Upper lobe of right lung (tissue), 1 donor: ENCODE measurements at regions not wholly inside any gene's neighbourhood (a gene's known extent, or its start where the extent isn't known, plus 50 kb on each side); places are given as distances from the start of the nearest gene placed in this dataset.

Experiments used
- ATAC-seq: fragments of 200-7000 bp; cut with Tn5 transposase; one replicate; pipeline ENCODE4 v1.9.1; 2020; ENCODE audit warnings: mild to moderate bottlenecking, moderate library complexity
- DNase-seq: peaks from one replicate; pipeline ENCODE4 v3.0.0-alpha.2; 2020
- H3K27ac ChIP-seq: fragments of 200-600 bp; one replicate; pipeline ENCODE4 v1.8.0; 2022
- H3K27me3 ChIP-seq: fragments of 200-600 bp; one replicate; pipeline ENCODE4 v1.8.0; 2022; ENCODE audit warnings: mild to moderate bottlenecking
- H3K36me3 ChIP-seq: fragments of 200-600 bp; one replicate; pipeline ENCODE4 v1.8.0; 2022
- H3K4me1 ChIP-seq: fragments of 200-600 bp; one replicate; pipeline ENCODE4 v1.8.0; 2022
- H3K4me3 ChIP-seq: fragments of 200-600 bp; one replicate; pipeline ENCODE4 v1.8.0; 2022; ENCODE audit warnings: mild to moderate bottlenecking
- H3K9me3 ChIP-seq: fragments of 200-600 bp; one replicate; pipeline ENCODE4 v1.8.0; 2022
- intact Hi-C: fragments of 100-400 bp; cut with DNase I; formaldehyde crosslinking; loops from one replicate; pipeline ENCODE4 v1.11.0; 2022
- TF ChIP-seq, protein P1 (sequence below): fragments of 200-600 bp; IDR thresholded peaks from one replicate; pipeline ENCODE4 v1.8.0; 2022; ENCODE audit warnings: antibody characterized with exemption
- donor health status: DM: no; HTN: yes; CAD: no; lungs with severe emphysema.

DNA sequence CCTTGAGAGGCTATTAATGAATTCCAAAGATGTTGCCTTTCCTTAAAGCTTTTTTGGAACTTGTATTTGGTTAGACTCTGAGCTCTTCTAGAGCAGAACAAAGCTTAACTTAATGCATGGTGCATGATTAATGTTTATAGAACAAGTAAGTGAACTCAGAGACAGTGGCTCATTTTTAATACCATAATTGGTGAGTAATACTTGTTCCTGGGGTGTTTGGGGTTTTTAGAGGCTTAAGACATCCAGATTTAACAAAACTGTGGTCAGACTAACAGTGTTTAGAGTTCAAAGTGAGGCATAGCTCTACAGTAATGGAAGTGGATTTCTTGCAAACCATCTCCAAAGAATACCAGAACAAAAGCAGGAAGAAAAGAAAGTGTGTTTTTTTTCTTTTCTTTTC, 73.7 kb upstream of the CTSC start:
- Histone ChIP-seq H3K36me3 (no peaks in the 10 kb centered on the region), H3K27me3 (no peaks in the 10 kb centered on the region), H3K9me3 (no peaks in the 10 kb centered on the region), H3K4me1 (peaks cover 12% of the 10 kb centered on the region), H3K4me3 (no peak overlapping the region), H3K27ac (no peak overlapping the region)
- DNase-seq (no peak), ATAC-seq (no peak)
- intact Hi-C loops = no loop called here
- TF ChIP-seq, protein P1, sequence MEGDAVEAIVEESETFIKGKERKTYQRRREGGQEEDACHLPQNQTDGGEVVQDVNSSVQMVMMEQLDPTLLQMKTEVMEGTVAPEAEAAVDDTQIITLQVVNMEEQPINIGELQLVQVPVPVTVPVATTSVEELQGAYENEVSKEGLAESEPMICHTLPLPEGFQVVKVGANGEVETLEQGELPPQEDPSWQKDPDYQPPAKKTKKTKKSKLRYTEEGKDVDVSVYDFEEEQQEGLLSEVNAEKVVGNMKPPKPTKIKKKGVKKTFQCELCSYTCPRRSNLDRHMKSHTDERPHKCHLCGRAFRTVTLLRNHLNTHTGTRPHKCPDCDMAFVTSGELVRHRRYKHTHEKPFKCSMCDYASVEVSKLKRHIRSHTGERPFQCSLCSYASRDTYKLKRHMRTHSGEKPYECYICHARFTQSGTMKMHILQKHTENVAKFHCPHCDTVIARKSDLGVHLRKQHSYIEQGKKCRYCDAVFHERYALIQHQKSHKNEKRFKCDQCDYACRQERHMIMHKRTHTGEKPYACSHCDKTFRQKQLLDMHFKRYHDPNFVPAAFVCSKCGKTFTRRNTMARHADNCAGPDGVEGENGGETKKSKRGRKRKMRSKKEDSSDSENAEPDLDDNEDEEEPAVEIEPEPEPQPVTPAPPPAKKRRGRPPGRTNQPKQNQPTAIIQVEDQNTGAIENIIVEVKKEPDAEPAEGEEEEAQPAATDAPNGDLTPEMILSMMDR = no peak

DNA sequence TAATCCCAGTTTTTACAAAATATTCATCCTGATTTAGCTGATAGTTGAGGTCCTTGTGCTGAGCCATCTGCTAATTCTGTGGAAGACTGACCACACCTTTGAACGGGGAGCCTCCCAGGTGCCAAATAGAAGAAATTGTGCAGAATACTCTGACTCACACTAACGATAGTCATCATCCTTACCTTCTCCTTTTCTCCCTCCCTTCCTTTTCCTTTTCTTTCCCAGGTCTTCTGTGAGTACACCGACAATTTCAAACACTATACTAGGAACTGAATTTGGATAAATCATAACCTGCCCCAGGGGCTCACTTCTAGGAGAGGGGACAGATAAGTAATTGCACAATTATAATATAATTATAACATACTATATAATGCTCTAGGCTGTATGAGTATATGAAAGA, 73.1 kb upstream of the CTSC start:
- ATAC-seq = no peak
- TF ChIP-seq, protein P1 = no peak
- Histone ChIP-seq H3K9me3 (no peaks in the 10 kb centered on the region), H3K4me1 (peaks cover 12% of the 10 kb centered on the region), H3K27ac (no peak overlapping the region), H3K4me3 (no peak overlapping the region), H3K36me3 (no peaks in the 10 kb centered on the region), H3K27me3 (no peaks in the 10 kb centered on the region)
- no peak for DNase-seq
- intact Hi-C loops = no loop called here

DNA sequence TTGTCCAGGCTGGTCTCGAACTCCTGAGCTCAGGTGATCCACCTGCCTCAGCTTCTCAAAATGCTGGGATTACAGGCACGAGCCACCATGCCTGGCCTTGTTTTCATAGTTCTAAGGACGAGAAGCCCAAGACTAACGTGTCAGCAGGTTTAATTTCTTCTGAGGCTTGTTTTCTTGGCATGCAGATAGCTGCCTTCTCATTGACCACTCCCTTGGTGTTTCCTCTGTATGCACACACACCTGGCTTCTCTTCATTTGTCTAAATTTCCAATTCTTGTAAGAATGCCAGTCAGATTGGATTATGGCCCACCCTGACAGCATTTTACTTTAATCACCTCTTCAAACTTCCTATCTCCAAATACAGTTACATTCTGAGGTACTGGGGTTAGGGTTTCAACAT, 72.5 kb upstream of the CTSC start:
- intact Hi-C loops = no loop called here

DNA sequence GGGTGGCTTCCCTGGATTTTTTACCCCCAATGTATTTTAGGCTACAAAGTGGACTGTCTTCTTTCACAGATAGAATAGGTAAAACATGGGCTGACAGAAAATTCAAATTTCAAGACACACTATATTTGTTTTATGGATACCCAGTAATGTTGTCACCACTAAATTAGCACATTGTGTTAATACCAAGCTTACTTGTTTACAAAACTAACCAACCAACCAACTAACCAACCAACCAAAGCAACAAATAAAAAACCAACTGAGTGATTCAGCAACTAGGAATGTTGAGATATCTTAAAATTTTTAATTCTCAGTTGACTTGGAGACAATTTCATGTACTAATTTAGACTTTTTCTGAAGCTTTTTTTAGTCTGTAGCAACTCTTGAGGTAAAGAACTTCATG, 69.3 kb upstream of the CTSC start:
- H3K36me3 ChIP-seq = no peaks in the 10 kb centered on the region
- no peak overlapping the region for H3K27ac ChIP-seq
- peaks cover 20% of the 10 kb centered on the region for H3K4me1 ChIP-seq
- DNase-seq = no peak
- no peak overlapping the region for H3K4me3 ChIP-seq
- TF ChIP-seq, protein P1 = no peak
- ATAC-seq = no peak
- intact Hi-C loops = no loop called here
- no peaks in the 10 kb centered on the region for H3K9me3 ChIP-seq
- no peaks in the 10 kb centered on the region for H3K27me3 ChIP-seq

More for the DNA sequence above, 72.5 kb upstream of the CTSC start:
- Histone ChIP-seq H3K9me3 (no peaks in the 10 kb centered on the region), H3K4me1 (peaks cover 10% of the 10 kb centered on the region), H3K36me3 (no peaks in the 10 kb centered on the region), H3K27ac (no peak overlapping the region), H3K4me3 (no peak overlapping the region), H3K27me3 (no peaks in the 10 kb centered on the region)
- no peak for DNase-seq
- ATAC-seq = no peak
- TF ChIP-seq, protein P1 = no peak

DNA sequence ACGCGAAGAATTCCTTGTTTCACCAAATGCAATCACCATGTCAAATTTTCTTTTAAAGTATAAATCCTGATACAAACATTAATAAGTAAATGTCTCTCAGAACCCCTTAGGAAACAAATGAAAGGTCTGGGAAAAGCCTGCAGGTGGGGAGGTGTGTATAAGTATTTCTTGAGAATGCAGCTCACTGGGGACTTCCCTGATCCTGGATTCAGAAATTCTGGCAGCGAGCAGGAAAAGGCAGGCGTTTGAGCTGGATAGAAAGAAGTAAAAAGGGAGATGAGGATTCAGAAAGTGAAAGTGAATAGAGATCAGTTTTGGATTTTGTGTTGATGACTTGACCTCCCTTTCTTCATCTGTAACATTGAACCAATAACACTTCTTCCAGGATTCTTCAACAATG, 68.3 kb upstream of the CTSC start:
- DNase-seq = no peak

More for the DNA sequence above, 68.3 kb upstream of the CTSC start:
- intact Hi-C loops = no loop called here
- peaks cover 20% of the 10 kb centered on the region for H3K4me1 ChIP-seq
- TF ChIP-seq, protein P1 = no peak
- H3K27me3 ChIP-seq = no peaks in the 10 kb centered on the region
- no peak overlapping the region for H3K4me3 ChIP-seq
- H3K36me3 ChIP-seq = no peaks in the 10 kb centered on the region
- no peak for ATAC-seq
- no peak overlapping the region for H3K27ac ChIP-seq
- no peaks in the 10 kb centered on the region for H3K9me3 ChIP-seq
